Prostate gland (tissue), 2 donors: ENCODE measurements at regions not wholly inside any gene's neighbourhood (a gene's known extent, or its start where the extent isn't known, plus 50 kb on each side); places are given as distances from the start of the nearest gene placed in this dataset.

ENCODE experiments used
- CTCF ChIP-seq, 4 experiments: fragments of 200-600 bp in 2 of 4; fragments of 450-650 bp in 2 of 4; sonication (generic) in 2 of 4; IDR thresholded peaks; 1 replicate in 3 of 4; 2 replicates in 1 of 4; pipeline ENCODE4 v1.5.1; 2016 to 2019; ENCODE audit warnings: antibody characterized with exemption in 4 of 4, mild to moderate bottlenecking in 2 of 4, moderate library complexity in 2 of 4
- POLR2A ChIP-seq: fragments of 450-650 bp; IDR thresholded peaks from one replicate; pipeline ENCODE4 v1.6.1; 2016; ENCODE audit warnings: antibody characterized with exemption, mild to moderate bottlenecking

GRCh38 chr4:54493862-54494261 lies 163.9 kb upstream of the KIT start:
- TF ChIP-seq POLR2A: no peak
- TF ChIP-seq CTCF (IDR thresholded peaks at IDR 0.05): no peak
